Stimulated activated CD4-positive, alpha-beta T cell treated with anti-CD3 and anti-CD28 coated beads, Interleukin-4, amount 100 ng/mL, for 4 hours (primary cell): ENCODE measurements at regions not wholly inside any gene's neighbourhood (a gene's known extent, or its start where the extent isn't known, plus 50 kb on each side); places are given as distances from the start of the nearest gene placed in this dataset.

Source experiments
- DNase-seq, 2 experiments: peaks; one replicate each; pipeline ENCODE4 v3.0.0-alpha.2; 2020

- no peak for DNase-seq
Observed at GRCh38 chr9:28779243-28779642, 1206.0 kb upstream of the C9orf72 start.

DNA sequence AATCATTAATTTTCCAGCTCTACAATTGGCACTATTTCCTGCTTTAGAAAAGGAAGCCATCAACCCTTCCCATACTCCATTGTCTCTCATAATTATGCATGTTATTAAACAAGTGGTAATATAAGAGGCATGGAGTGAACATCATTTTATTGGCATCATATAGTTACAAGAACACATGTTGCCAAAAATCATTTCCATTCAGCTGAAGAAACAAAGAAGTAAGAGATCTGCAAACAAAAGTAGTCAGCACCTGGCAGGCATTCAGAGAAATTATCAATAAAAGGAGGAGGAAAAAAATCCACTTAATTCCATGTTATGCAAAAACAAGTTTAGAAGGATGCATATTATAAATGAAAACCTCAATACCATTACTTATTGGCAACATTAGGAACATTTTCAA is 1208.2 kb upstream of the C9orf72 start:
- no peak for DNase-seq

DNA sequence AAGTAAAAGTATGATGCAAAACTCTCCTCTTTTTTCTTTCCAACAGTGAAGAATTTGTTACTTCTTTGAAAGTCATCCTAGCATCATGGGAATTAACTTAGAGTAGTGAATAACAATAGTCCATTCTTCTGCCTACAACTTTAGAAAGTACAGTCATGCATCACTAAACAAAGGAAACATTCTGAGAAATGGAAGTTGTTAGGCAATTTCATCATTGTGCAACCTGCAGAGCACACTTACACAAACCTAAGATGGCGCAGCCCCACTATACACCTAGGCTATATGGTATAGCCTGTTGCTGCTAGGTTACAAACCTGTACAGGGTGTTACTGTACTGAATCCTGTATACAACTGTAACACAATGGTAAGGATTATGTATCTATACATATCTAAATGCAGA is 1209.3 kb upstream of the C9orf72 start:
- no peak for DNase-seq

DNA sequence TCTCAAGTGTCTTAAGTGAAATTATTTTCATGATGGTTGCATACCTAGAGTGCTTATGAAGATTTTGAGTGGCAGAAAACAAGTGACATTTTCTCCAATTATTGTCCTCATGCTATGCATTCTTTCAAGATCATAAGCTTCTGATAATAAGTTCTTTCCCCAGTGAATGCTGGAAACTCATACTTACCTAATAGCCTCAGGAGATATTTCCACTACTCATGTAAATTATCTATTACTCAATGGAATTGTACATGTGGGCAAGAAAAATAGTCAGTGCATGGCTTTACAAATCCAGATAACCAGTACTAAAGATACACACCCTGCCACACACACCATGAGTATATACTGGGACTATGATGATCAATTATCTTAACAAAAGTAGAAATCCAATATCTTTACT is 1219.4 kb upstream of the C9orf72 start:
- DNase-seq = no peak

GRCh38 chr9:28799876-28800275 is 1226.6 kb upstream of the C9orf72 start:
- DNase-seq = no peak

DNA sequence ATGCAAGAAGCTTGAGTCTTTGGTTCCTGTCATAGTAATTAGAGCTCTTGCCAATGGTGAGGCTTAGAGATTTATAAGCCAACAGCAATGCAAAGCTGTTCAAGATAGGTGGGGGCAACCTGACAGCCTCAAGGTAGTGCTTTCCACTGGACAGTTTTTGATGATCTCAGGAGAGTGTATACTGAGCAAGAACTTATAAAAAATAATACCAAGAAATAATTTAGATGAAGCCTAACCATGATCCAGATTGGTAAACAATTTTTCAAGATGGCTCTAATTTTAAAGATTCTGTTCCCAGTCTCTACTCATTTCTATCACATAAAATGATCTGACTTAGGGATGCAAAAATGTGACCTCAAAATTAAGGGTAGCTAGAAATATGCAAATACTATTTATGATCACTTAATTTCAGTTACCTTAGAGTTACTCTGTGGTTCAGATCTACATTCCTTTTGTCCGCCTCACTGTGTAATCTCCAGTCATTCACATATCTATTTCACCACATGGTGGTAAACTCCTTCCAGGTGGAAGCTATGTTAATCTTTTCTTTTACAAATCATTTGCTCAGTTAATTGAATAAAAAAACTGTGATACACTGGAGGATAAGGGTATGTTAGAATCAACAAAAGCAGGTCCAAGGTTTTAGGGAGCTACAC is 1228.0 kb upstream of the C9orf72 start:
- DNase-seq = no peak

GRCh38 chr9:28805197-28805596 is 1231.9 kb upstream of the C9orf72 start:
- no peak for DNase-seq

- no peak for DNase-seq
Observed at GRCh38 chr9:28808042-28808441, 1234.8 kb upstream of the C9orf72 start.

DNA sequence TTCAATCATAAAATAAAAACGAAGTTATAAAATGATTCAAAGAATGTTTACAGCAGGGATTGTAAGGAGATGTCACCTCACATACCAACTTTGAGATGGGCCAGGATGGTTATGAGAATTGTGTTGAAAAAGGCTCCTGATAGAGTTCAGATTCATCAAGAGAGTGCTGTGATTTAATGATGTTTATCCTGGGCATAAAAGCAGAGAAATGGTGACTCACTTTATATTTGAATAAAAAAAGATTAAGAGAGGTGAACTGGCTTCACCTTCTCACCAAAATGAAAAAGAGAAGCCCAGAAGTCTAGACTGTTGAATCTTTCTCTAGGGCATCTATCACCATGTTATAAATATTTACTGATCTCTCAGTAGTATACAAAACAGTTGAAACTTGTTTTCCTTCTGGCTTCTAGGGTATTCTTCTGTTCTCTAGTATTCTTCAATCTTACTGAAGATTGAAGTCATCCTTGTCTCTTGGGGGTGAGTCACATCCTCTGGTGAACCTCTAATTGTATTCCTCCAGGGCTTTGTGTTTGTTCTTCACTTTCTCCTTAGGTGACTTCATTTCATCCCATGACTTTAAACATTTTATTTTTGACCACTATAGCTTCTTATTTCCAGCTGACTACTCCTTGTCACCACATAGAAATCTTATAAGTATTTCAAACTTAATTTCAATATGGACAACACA is 1237.3 kb upstream of the C9orf72 start:
- no peak for DNase-seq

DNA sequence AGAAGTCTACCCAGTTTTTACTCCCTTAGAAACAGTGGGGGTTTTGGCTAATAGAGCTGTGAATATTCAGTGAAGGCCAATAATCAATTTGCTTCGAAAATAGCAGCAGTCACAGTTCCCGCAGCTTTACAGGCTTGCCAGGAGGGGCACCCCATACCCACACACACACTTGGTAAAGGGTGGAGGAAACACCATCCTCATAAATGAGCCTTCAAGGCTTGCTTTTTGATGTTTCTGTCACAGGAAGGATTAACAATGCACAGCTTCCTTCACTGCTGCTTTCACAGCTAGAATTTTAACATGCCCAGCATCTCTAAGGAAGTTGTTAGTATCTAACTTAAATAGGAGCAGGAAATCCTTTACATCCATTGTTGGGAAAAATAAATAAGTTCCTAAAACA is 1247.5 kb upstream of the C9orf72 start:
- DNase-seq = no peak

GRCh38 chr9:28821240-28821639 is 1248.0 kb upstream of the C9orf72 start:
- DNase-seq = no peak

DNA sequence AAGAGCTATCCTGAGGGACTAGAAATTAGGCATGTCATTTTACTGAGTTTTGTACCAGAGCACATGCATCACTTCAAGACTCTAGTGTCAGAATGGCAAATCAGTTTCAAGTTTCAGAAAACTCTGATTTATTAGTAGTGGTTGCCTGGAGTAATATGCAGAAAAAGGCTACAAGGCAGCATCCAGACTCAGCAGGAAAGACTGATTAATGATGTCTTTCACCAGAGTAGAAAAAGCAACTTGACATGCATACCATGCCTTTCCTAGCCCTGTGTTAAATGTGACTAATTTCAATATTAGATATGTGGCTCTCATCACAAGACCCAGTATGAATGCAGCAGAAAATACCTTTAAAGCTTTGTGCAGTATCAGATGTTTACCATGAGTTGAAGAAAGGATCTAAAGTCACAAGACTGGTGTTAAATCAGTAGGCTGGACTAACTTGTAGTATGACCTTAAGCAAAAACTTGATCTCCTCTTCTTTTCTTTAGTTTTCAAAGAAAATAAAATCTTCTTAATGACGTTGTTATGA is 1251.2 kb upstream of the C9orf72 start:
- no peak for DNase-seq

GRCh38 chr9:28832168-28832770 is 1259.0 kb upstream of the C9orf72 start:
- no peak for DNase-seq

- no peak for DNase-seq
Observed at GRCh38 chr9:28834156-28834555, 1260.9 kb upstream of the C9orf72 start.

DNA sequence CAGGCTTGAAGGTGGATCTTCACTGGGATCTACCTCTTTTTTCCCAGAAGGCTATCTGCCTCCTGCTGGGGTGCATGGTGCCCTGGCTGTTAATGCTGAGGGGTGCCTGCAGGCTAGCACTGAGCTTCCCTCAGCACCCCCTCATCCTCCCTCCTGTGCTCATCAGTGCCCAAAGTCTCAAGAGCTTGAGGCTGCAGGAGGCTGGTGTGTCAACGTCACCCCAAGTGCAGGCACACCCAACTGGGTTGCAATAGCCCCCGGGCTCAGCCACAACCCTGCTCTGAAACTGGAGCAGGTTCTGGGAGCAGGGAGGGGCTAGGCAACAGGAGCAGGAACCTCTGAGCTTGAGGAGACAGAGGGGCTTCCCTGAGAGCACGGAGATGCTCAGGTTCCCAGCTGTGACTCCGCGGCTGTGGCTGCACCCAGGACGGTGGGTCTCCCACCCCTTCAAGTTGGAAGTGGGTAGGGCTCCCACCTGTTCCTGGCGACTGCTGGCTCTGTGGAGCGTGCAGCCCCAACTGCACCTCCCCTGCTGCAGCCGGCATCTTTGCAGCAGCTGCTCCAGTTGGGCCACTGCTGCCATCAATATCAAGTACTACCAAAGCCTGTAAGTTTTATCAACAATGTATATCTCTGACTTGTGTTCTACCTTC is 1266.6 kb upstream of the C9orf72 start:
- DNase-seq = no peak

DNA sequence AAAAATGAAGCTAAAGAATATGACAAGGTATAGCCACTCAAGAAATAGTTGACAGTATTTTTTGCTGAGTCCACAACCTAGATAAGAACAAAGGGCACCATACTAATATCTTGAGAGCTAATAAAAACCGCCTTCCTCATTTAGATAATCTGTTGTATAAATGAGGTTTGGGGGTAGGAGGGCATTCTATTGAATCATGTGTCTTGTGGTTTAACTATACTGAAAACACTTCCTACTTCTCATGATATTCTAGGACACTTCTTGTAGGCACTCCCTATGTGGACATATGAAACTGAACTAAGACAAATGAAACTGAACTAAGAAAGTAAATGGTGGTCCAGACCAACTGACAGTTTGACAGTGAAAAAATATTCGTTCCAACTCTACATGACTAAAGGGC is 1268.5 kb upstream of the C9orf72 start:
- no peak for DNase-seq

DNA sequence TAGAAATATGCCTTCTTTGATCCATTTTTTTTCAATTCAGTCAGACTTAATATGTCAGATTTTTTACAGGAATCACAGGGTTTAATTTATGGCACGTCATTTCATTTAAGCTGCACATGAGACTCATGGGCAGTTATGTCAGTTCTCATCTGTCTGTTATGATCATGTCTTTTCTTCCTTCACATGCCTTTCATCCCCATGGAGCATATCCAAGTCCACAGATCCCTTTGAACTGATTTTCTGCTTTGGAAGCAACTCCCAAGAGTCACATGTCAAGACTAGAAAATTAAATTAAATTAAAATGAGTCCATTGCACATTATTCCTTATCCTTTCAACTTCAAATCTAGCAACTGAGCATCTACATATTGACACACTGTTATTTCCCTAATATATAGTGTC is 1274.0 kb upstream of the C9orf72 start:
- DNase-seq = no peak

- DNase-seq = no peak
Observed at GRCh38 chr9:28848671-28849070, 1275.4 kb upstream of the C9orf72 start.

DNA sequence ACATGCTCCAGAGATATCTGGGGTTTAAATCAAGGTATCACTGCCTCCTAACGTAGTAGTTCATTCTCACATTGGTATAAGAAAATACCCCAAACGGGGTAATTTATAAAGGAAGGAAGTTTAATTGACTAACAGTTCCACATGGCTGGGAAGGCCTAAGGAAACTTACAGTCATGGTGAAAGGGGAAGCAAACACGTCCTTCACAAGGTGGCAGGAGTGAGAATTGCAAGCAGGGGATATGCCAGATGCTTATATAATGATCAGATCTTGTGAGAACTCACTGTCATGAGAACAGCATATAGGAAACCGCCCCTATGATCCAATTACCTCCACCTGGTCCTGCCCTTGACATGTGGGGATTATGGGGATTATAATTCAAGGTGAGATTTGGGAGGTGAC is 1280.2 kb upstream of the C9orf72 start:
- no peak for DNase-seq

DNA sequence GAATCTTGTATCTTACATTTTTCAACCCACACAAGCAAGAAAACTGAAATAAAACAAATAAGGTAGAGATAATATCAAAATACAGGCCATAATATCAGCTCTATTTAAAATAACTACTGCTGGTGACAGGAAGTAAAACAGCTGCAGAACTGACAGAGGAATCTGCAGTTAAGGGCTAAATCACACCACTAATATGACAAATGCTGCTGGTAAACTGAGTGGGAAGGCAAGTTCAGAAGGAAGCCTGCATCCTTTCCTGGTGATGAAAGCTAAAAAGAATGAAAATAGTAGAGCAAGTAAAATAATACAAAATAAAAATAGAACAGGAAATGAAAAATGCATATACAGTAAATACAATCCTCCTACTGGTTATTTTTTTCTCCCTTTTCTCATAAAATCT is 1293.7 kb upstream of the C9orf72 start:
- no peak for DNase-seq

DNA sequence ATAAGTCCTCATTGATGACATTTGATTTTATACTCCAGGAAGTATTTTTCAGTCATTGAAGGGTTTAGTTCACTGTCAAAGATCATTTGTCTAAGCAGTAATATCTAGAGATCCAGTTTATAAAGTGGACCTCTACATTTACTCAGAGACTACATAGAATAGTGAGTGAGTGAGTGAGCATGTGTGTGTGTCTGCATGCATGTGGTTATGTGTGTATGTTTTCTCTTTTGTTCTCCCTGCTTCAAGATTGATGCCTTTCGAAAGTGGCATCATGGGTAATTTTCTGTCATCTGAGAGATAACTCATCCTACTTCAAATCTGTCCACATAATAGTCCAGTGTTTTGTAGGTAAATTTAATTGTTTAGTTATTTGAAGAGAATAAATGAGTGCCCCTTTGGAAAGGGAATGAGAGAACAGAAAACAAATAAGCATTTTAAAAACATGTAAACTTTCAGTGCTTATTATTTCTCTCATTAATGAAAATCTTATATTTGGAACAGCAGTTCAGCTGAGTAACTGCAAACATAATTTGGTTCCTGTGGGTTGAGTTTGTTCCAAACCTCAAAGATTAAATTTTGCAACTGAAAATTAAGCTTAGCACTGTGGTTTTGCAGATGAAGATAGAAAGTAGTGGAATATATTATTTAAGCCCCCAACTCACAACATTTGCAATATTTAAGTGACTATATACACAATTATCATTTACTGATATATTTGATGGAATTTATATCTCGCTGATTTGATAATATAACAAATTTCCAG is 1295.1 kb upstream of the C9orf72 start:
- DNase-seq = no peak

- DNase-seq = no peak
Observed at GRCh38 chr9:28882529-28882928, 1309.2 kb upstream of the C9orf72 start.

GRCh38 chr9:28883234-28883633 is 1310.0 kb upstream of the C9orf72 start:
- no peak for DNase-seq
